H9 (cell line): ENCODE measurements at regions not wholly inside any gene's neighbourhood (a gene's known extent, or its start where the extent isn't known, plus 50 kb on each side); places are given as distances from the start of the nearest gene placed in this dataset.

Source experiments
- DNase-seq: peaks from one replicate; pipeline ENCODE4 v3.0.0-alpha.2; 2017
- H2AFZ ChIP-seq: one replicate; pipeline ENCODE4 v1.6.1; 2013; ENCODE audit warnings: mild to moderate bottlenecking, low read length, control low read depth, moderate library complexity
- H2AK5ac ChIP-seq: 2 replicates; pipeline ENCODE4 v1.6.1; 2013; ENCODE audit warnings: low read length, control low read depth, mixed read lengths; ENCODE audit not compliant: insufficient read length
- H2BK120ac ChIP-seq: one replicate; pipeline ENCODE4 v1.6.1; 2013; ENCODE audit warnings: low read depth, mild to moderate bottlenecking, low read length, control low read depth, inconsistent platforms; ENCODE audit not compliant: poor library complexity, severe bottlenecking
- H2BK12ac ChIP-seq: 2 replicates; pipeline ENCODE4 v1.6.1; 2013; ENCODE audit warnings: low read length, control low read depth, mixed read lengths, low read depth; ENCODE audit not compliant: insufficient read length
- H2BK15ac ChIP-seq: 2 replicates; pipeline ENCODE4 v1.6.1; 2013; ENCODE audit warnings: low read depth, low read length, control low read depth
- H2BK20ac ChIP-seq: one replicate; pipeline ENCODE4 v1.6.1; 2013; ENCODE audit warnings: low read depth, mild to moderate bottlenecking, low read length, control low read depth, inconsistent platforms; ENCODE audit not compliant: poor library complexity, severe bottlenecking
- H2BK5ac ChIP-seq: 2 replicates; pipeline ENCODE4 v1.6.1; 2013; ENCODE audit warnings: low read length, control low read depth, mixed read lengths; ENCODE audit not compliant: insufficient read length
- H3K14ac ChIP-seq: 2 replicates; pipeline ENCODE4 v1.6.1; 2013; ENCODE audit warnings: low read length, control low read depth; ENCODE audit not compliant: insufficient read depth
- H3K18ac ChIP-seq: 2 replicates; pipeline ENCODE4 v1.6.1; 2013; ENCODE audit warnings: low read depth, mild to moderate bottlenecking, mixed read lengths, low read length, control low read depth; ENCODE audit not compliant: insufficient read length
- H3K23ac ChIP-seq: 2 replicates; pipeline ENCODE4 v1.6.1; 2013; ENCODE audit warnings: low read length, control low read depth, mixed read lengths, low read depth; ENCODE audit not compliant: insufficient read length
- H3K23me2 ChIP-seq: 2 replicates; pipeline ENCODE4 v1.6.1; 2013; ENCODE audit warnings: low read depth, mild to moderate bottlenecking, mixed read lengths, low read length, control low read depth; ENCODE audit not compliant: insufficient read length, poor library complexity, severe bottlenecking
- H3K27ac ChIP-seq: 2 replicates; pipeline ENCODE4 v1.5.1; 2013; ENCODE audit warnings: low read length, control low read depth, mixed read lengths, low read depth; ENCODE audit not compliant: insufficient read length
- H3K27me3 ChIP-seq: 2 replicates; pipeline ENCODE4 v1.6.1; 2013; ENCODE audit warnings: low read length, control low read depth, inconsistent platforms; ENCODE audit not compliant: insufficient read depth
- H3K4ac ChIP-seq: 2 replicates; pipeline ENCODE4 v1.6.1; 2013; ENCODE audit warnings: low read depth, mild to moderate bottlenecking, control low read depth, inconsistent platforms, low read length, moderate library complexity
- H3K4me1 ChIP-seq: 2 replicates; pipeline ENCODE4 v1.6.1; 2013; ENCODE audit warnings: low read length, control low read depth, inconsistent platforms; ENCODE audit not compliant: insufficient read depth
- H3K4me2 ChIP-seq: 2 replicates; pipeline ENCODE4 v1.6.1; 2013; ENCODE audit warnings: low read length, control low read depth, mixed read lengths; ENCODE audit not compliant: insufficient read length, insufficient read depth
- H3K56ac ChIP-seq: 2 replicates; pipeline ENCODE4 v1.6.1; 2013; ENCODE audit warnings: low read depth, mild to moderate bottlenecking, mixed read lengths, low read length, control low read depth; ENCODE audit not compliant: insufficient read length
- H3K79me1 ChIP-seq: 2 replicates; pipeline ENCODE4 v1.6.1; 2013; ENCODE audit warnings: low read depth, mild to moderate bottlenecking, moderate library complexity, low read length, control low read depth, inconsistent platforms; ENCODE audit not compliant: insufficient read depth, poor library complexity, severe bottlenecking
- H3K79me2 ChIP-seq: 2 replicates; pipeline ENCODE4 v1.6.1; 2013; ENCODE audit warnings: low read length, control low read depth, inconsistent platforms; ENCODE audit not compliant: insufficient read depth
- H3K9ac ChIP-seq: 2 replicates; pipeline ENCODE4 v1.6.1; 2013; ENCODE audit warnings: low read length, control low read depth, mixed read lengths; ENCODE audit not compliant: insufficient read length; ENCODE audit errors: extremely low read depth
- H3K9me3 ChIP-seq: one replicate; pipeline ENCODE4 v1.6.1; 2013; ENCODE audit warnings: low read depth, low read length, inconsistent platforms; ENCODE audit not compliant: control insufficient read depth
- H3T11ph ChIP-seq: one replicate; pipeline ENCODE4 v1.6.1; 2013; ENCODE audit warnings: mild to moderate bottlenecking, low read length, control low read depth, inconsistent platforms
- H4K20me1 ChIP-seq: one replicate; pipeline ENCODE4 v1.6.1; 2013; ENCODE audit not compliant: control insufficient read depth, insufficient read length, insufficient read depth
- H4K5ac ChIP-seq: 2 replicates; pipeline ENCODE4 v1.6.1; 2013; ENCODE audit warnings: low read depth, mild to moderate bottlenecking, mixed read lengths, low read length, control low read depth; ENCODE audit not compliant: insufficient read length
- H4K8ac ChIP-seq: replicated peaks from 2 replicates; pipeline ENCODE4 v1.6.1; 2013; ENCODE audit warnings: low read length, control low read depth, mixed read lengths, low read depth; ENCODE audit not compliant: insufficient read length
- H4K91ac ChIP-seq: 2 replicates; pipeline ENCODE4 v1.6.1; 2013; ENCODE audit warnings: low read depth, mild to moderate bottlenecking, moderate library complexity, mixed read lengths, low read length, control low read depth; ENCODE audit not compliant: insufficient read length
- H3K27ac Mint-ChIP-seq, 3 experiments: 2 replicates in 2 of 3; 3 replicates in 1 of 3; pipeline ENCODE4 v1.8.0; 2020 to 2021; ENCODE audit warnings: mixed read lengths in 3 of 3, mild to moderate bottlenecking in 1 of 3, moderate library complexity in 1 of 3
- H3K27me3 Mint-ChIP-seq: 2 replicates; pipeline ENCODE4 v1.8.0; 2021; ENCODE audit warnings: low read depth, mild to moderate bottlenecking, moderate library complexity, mixed read lengths
- H3K36me3 Mint-ChIP-seq, 3 experiments: 2 replicates in 2 of 3; 3 replicates in 1 of 3; pipeline ENCODE4 v1.8.0; 2020 to 2021; ENCODE audit warnings: low read depth in 3 of 3, mixed read lengths in 3 of 3; ENCODE audit not compliant: insufficient read depth in 1 of 3
- H3K4me1 Mint-ChIP-seq, 2 experiments: 2 replicates each; pipeline ENCODE4 v1.8.0; 2020; ENCODE audit warnings: mixed read lengths in 2 of 2
- H3K4me3 Mint-ChIP-seq, 2 experiments: 2 replicates in 1 of 2; 3 replicates in 1 of 2; pipeline ENCODE4 v1.8.0; 2020 to 2021; ENCODE audit warnings: mild to moderate bottlenecking in 2 of 2, mixed read lengths in 2 of 2, moderate library complexity in 1 of 2
- H3K9me3 Mint-ChIP-seq, 2 experiments: 2 replicates in 1 of 2; 3 replicates in 1 of 2; pipeline ENCODE4 v1.8.0; 2020; ENCODE audit warnings: mild to moderate bottlenecking in 2 of 2, mixed read lengths in 2 of 2, moderate library complexity in 1 of 2
- WGBS: extraction: QIAGEN DNeasy Blood & Tissue Kit; methylation state at CpG from one replicate; pipeline ENCODE4 v1.1.7; 2013; ENCODE audit warnings: missing lambda C conversion rate, low lambda C conversion rate, mixed read lengths; ENCODE audit not compliant: insufficient read length; ENCODE audit errors: extremely low coverage; 5-methylcytosine and 5-hydroxymethylcytosine counted together
- TF ChIP-seq, protein P1 (sequence below): fragments of 200-600 bp; sonication (generic); conservative IDR thresholded peaks from 3 replicates; pipeline ENCODE4 v1.8.0; 2021; ENCODE audit warnings: antibody characterized with exemption, mild to moderate bottlenecking

DNA sequence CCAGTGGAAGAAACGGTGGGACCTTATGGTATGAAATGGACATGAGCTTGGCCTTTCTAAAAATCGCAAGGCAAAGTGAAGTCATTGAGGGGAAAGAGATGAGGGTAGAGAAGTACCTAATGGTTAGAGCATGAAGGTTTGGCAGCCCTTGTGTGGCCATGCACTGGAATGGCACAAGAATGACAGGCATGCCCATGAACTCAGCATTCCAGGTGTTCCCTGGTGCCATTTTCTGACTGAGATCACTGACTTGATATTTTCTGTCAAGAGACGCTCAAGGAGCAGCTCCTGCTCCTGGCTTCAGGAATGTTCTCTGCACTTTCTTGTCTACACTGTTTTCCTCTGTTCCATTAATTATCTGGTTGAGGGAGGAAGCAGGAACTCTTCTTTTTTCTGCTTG lies 225.0 kb upstream of the SLC10A2 start:
- H3K9me3 ChIP-seq = no peaks in the 10 kb centered on the region
- no peak overlapping the region for H3K56ac ChIP-seq
- H4K20me1 ChIP-seq = no peaks in the 10 kb centered on the region
- H4K5ac ChIP-seq = no peak overlapping the region
- H3K27me3 Mint-ChIP-seq = no peaks in the 10 kb centered on the region
- DNase-seq = no peak
- H3K9ac ChIP-seq = no peak overlapping the region
- H3K4ac ChIP-seq = no peak overlapping the region
- H3K4me2 ChIP-seq = no peak overlapping the region
- H4K8ac ChIP-seq = no peak overlapping the region
- WGBS = no CpG with 5 or more reads among the region's 3 CpGs
- no peak overlapping the region for H4K91ac ChIP-seq
- H3K4me1 ChIP-seq = no peaks in the 10 kb centered on the region
- no peak overlapping the region for H3K14ac ChIP-seq
- H2AFZ ChIP-seq = no peak overlapping the region
- no peak overlapping the region for H3K23ac ChIP-seq
- H3K27ac Mint-ChIP-seq = 0 out of 7 replicates have a peak overlapping the region, but pooled peaks of 1 of the 3 experiments have one; percentile 7
- no peak overlapping the region for H3K18ac ChIP-seq
- no peaks in the 10 kb centered on the region for H3K23me2 ChIP-seq
- H3K9me3 Mint-ChIP-seq = no peaks in the 10 kb centered on the region; a peak in 1 of 5 replicates
- no peak overlapping the region for H2BK120ac ChIP-seq
- no peaks in the 10 kb centered on the region for H3K79me1 ChIP-seq
- H3K4me1 Mint-ChIP-seq = peaks cover 9 to 22% of the 10 kb centered on the region in 2 experiments
- H2BK15ac ChIP-seq = no peak overlapping the region
- H3K27ac ChIP-seq = no peak overlapping the region
- peaks cover 0 to under 1% (median 0%) of the 10 kb centered on the region in 3 experiments; a peak in 1 of 7 replicates for H3K36me3 Mint-ChIP-seq
- H2AK5ac ChIP-seq = no peak overlapping the region
- H2BK5ac ChIP-seq = no peak overlapping the region
- H2BK12ac ChIP-seq = no peak overlapping the region
- H2BK20ac ChIP-seq = no peak overlapping the region
- TF ChIP-seq, protein P1, sequence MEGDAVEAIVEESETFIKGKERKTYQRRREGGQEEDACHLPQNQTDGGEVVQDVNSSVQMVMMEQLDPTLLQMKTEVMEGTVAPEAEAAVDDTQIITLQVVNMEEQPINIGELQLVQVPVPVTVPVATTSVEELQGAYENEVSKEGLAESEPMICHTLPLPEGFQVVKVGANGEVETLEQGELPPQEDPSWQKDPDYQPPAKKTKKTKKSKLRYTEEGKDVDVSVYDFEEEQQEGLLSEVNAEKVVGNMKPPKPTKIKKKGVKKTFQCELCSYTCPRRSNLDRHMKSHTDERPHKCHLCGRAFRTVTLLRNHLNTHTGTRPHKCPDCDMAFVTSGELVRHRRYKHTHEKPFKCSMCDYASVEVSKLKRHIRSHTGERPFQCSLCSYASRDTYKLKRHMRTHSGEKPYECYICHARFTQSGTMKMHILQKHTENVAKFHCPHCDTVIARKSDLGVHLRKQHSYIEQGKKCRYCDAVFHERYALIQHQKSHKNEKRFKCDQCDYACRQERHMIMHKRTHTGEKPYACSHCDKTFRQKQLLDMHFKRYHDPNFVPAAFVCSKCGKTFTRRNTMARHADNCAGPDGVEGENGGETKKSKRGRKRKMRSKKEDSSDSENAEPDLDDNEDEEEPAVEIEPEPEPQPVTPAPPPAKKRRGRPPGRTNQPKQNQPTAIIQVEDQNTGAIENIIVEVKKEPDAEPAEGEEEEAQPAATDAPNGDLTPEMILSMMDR = no peak
- no peaks in the 10 kb centered on the region for H3K79me2 ChIP-seq
- no peak overlapping the region for H3T11ph ChIP-seq
- no peaks in the 10 kb centered on the region for H3K27me3 ChIP-seq
- no peak overlapping the region for H3K4me3 Mint-ChIP-seq
